ENCODE measurements at regions not wholly inside any gene's neighbourhood (a gene's known extent, or its start where the extent isn't known, plus 50 kb on each side); places are given as distances from the start of the nearest gene placed in this dataset.

DNA sequence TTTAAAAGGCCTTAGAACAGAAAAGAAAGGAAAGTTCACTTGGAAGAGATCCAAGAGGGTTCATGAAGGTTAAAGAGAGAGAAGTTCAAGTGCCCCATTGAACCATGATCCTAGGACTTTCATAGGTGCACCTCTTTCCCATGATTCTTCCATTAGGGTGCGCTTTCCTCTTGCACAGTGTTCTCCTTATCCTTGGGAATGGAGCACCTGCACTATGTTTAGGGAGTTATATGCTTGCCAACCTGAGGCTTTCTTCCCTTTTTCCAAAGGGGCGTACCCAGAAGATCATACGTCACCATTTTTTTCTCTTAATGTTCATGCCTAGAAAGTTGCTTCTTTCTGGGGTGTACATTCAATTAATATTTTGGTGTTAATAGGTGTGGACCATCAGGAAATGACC is 908.0 kb upstream of the SORCS1 start:
- Histone ChIP-seq H4K20me1 (ENCODE audit: insufficient read depth) (no peaks in the 10 kb centered on the region), H3K9me2 (ENCODE audit: insufficient read depth) (no peaks in the 10 kb centered on the region), H2AFZ (ENCODE audit: low read depth, low read length, poor library complexity, severe bottlenecking) (no peak overlapping the region), H3K4me2 (ENCODE audit: low read length) (no peak overlapping the region), H3K27ac (ENCODE audit: low read depth, low read length) (no peak overlapping the region), H3K4me3 (replicated peaks in 1 of 2; ENCODE audit: low read depth in 1 of 2, low read length in 2 of 2) (no peak overlapping the region), H3K9me3 (ENCODE audit: control insufficient read depth in 1 of 2, insufficient read depth in 1 of 2, low read depth in 1 of 2, low read length in 2 of 2) (peaks cover 28 to 55% of the 10 kb centered on the region in 2 experiments; a peak in 3 of 4 replicates), H3K9ac (ENCODE audit: low read length) (no peak overlapping the region), H3K79me2 (ENCODE audit: insufficient read depth, low read length) (no peaks in the 10 kb centered on the region), H3K4me1 (ENCODE audit: control insufficient read depth in 1 of 2, insufficient read depth in 2 of 2, low read length in 2 of 2) (no peaks in the 10 kb centered on the region), H3K27me3 (ENCODE audit: insufficient read depth, low read length) (no peaks in the 10 kb centered on the region), H3K36me3 (ENCODE audit: control insufficient read depth in 1 of 2, insufficient read depth in 2 of 2, low read length in 2 of 2) (no peaks in the 10 kb centered on the region; a peak in 1 of 4 replicates)
- intact Hi-C loops (cut with micrococcal nuclease) = no loop called here
- ChIA-PET RAD21 (ENCODE audit: low non-redundant PET in 1 of 2, low total read pairs in 2 of 2, uncharacterized antibody in 2 of 2, unreplicated experiment in 2 of 2) (no interaction called here), CTCF (no interaction called here), POLR2A (no interaction called here)
- TF ChIP-seq CBX3 (IDR thresholded peaks at IDR 0.05; ENCODE audit: low read depth) (no peak), ZFX (IDR thresholded peaks at IDR 0.05) (no peak), POLR2A (IDR thresholded peaks at IDR 0.05; ENCODE audit: borderline replicate concordance, extremely low read depth, insufficient read depth, insufficient read length) (no peak), FOSL1 (IDR thresholded peaks at IDR 0.05; ENCODE audit: low read depth) (no peak)
- TF ChIP-seq, protein P1, sequence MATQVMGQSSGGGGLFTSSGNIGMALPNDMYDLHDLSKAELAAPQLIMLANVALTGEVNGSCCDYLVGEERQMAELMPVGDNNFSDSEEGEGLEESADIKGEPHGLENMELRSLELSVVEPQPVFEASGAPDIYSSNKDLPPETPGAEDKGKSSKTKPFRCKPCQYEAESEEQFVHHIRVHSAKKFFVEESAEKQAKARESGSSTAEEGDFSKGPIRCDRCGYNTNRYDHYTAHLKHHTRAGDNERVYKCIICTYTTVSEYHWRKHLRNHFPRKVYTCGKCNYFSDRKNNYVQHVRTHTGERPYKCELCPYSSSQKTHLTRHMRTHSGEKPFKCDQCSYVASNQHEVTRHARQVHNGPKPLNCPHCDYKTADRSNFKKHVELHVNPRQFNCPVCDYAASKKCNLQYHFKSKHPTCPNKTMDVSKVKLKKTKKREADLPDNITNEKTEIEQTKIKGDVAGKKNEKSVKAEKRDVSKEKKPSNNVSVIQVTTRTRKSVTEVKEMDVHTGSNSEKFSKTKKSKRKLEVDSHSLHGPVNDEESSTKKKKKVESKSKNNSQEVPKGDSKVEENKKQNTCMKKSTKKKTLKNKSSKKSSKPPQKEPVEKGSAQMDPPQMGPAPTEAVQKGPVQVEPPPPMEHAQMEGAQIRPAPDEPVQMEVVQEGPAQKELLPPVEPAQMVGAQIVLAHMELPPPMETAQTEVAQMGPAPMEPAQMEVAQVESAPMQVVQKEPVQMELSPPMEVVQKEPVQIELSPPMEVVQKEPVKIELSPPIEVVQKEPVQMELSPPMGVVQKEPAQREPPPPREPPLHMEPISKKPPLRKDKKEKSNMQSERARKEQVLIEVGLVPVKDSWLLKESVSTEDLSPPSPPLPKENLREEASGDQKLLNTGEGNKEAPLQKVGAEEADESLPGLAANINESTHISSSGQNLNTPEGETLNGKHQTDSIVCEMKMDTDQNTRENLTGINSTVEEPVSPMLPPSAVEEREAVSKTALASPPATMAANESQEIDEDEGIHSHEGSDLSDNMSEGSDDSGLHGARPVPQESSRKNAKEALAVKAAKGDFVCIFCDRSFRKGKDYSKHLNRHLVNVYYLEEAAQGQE (IDR thresholded peaks at IDR 0.05; ENCODE audit: low read depth) = no peak
- no TSS peak for BruUV-seq (replicated peaks)
- DNase-seq (ENCODE audit: low read depth, low spot score) (no peak), ATAC-seq (no peak)

- Histone ChIP-seq H3K27me3 (ENCODE audit: insufficient read depth, low read length) (no peaks in the 10 kb centered on the region), H3K27ac (ENCODE audit: low read depth, low read length) (no peak overlapping the region), H3K79me2 (ENCODE audit: insufficient read depth, low read length) (no peaks in the 10 kb centered on the region), H2AFZ (ENCODE audit: low read depth, low read length, poor library complexity, severe bottlenecking) (no peak overlapping the region), H3K4me3 (replicated peaks in 1 of 2; ENCODE audit: low read depth in 1 of 2, low read length in 2 of 2) (no peak overlapping the region), H3K9me3 (ENCODE audit: control insufficient read depth in 1 of 2, insufficient read depth in 1 of 2, low read depth in 1 of 2, low read length in 2 of 2) (peaks cover 23 to 42% of the 10 kb centered on the region in 2 experiments; a peak in 3 of 4 replicates), H3K36me3 (ENCODE audit: control insufficient read depth in 1 of 2, insufficient read depth in 2 of 2, low read length in 2 of 2) (no peaks in the 10 kb centered on the region; a peak in 1 of 4 replicates), H3K9me2 (ENCODE audit: insufficient read depth) (no peaks in the 10 kb centered on the region), H4K20me1 (ENCODE audit: insufficient read depth) (no peaks in the 10 kb centered on the region), H3K9ac (ENCODE audit: low read length) (no peak overlapping the region), H3K4me1 (ENCODE audit: control insufficient read depth in 1 of 2, insufficient read depth in 2 of 2, low read length in 2 of 2) (no peaks in the 10 kb centered on the region), H3K4me2 (ENCODE audit: low read length) (no peak overlapping the region)
- ChIA-PET CTCF (no interaction called here), POLR2A (no interaction called here), RAD21 (ENCODE audit: low non-redundant PET in 1 of 2, low total read pairs in 2 of 2, uncharacterized antibody in 2 of 2, unreplicated experiment in 2 of 2) (no interaction called here)
- intact Hi-C loops (cut with micrococcal nuclease) = no loop called here
- TF ChIP-seq EZH2 (IDR thresholded peaks at IDR 0.05) = no peak
- TF ChIP-seq, protein P2, sequence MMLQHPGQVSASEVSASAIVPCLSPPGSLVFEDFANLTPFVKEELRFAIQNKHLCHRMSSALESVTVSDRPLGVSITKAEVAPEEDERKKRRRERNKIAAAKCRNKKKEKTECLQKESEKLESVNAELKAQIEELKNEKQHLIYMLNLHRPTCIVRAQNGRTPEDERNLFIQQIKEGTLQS (IDR thresholded peaks at IDR 0.05) = no peak
- TF ChIP-seq POLR2A (IDR thresholded peaks at IDR 0.05; ENCODE audit: borderline replicate concordance, extremely low read depth, insufficient read depth, insufficient read length) = no peak
- TF ChIP-seq ELF1 (IDR thresholded peaks at IDR 0.05; ENCODE audit: borderline replicate concordance, low read depth) = no peak
- TF ChIP-seq ZNF274 (IDR thresholded peaks at IDR 0.05; ENCODE audit: low read depth, low read length) = no peak
- TF ChIP-seq CEBPB (IDR thresholded peaks at IDR 0.05; ENCODE audit: low read depth) = no peak
- TF ChIP-seq SP1 (IDR thresholded peaks at IDR 0.05; ENCODE audit: low read depth) = no peak
- ATAC-seq = no peak
- DNase-seq (ENCODE audit: low read depth, low spot score) = no peak
- no TSS peak for BruUV-seq (replicated peaks)
These were observed 906.3 kb upstream of the SORCS1 start for GRCh38 chr10:108070789-108071188.

Measured in HCT116 (cell line).